ENCODE measurements at regions not wholly inside any gene's neighbourhood (a gene's known extent, or its start where the extent isn't known, plus 50 kb on each side); places are given as distances from the start of the nearest gene placed in this dataset.

DNA sequence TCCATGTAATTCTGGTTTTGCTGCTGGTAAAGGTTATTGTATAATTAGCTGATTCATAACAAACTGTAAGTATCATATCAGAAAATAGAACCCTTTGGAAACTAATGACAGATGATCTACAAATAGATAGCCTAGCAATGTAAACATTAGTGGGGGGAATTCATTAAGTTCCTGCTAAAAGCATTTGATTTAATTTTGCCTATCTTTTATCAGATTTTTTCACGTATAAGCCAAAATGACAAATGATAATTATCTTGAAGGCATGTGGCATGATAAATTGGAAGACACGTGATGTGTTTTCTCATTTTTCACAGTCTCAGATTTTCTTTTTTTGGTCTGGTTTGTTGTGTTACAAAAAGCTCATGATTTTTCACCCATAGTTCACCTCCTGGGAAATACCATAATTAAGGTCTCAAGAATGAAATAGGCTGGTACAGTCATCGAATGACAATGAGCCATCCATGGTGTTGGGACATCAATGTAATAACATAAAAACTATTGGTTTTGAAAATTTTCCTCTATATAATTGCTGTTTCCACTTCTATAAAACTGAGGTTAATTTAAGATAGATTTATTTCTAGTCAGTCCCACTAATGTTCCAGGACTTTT, 325.9 kb upstream of the TBL1XR1 start:
- peaks cover 35% of the 10 kb centered on the region for H3K4me1 Mint-ChIP-seq (ENCODE audit: unreplicated experiment)

DNA sequence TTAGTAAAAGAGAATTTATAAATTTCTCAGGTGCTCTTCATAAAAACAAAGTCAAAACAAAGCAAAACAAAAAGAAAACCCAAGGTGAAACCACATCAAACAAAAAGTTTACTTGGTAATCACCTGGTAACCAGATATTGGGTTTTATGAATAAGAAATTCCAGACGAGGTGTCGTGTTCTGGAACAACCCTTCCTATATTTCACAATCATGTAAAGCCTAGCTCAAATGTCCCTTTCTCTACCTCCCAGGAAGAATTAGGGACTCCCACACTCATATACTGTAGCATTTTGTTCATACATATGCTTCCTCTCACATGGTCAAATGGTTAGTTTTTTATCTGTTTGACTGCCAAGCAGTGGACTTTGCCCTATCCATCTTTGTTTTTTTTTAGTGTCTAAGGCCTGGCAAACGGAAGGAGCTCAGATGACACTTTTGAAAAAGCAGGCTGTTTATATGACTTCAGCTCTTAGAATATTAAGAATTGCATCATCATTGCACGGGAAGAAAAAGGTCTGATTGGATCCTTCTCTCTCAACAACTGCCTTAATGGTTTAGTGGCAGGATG, 326.7 kb upstream of the TBL1XR1 start:
- H3K27me3 Mint-ChIP-seq (ENCODE audit: unreplicated experiment) = no peaks in the 10 kb centered on the region
- no peak overlapping the region for H3K4me3 Mint-ChIP-seq (ENCODE audit: unreplicated experiment)
- peak overlapping the region; percentile 51 for H3K27ac Mint-ChIP-seq (ENCODE audit: unreplicated experiment)
- peaks cover 36% of the 10 kb centered on the region for H3K4me1 Mint-ChIP-seq (ENCODE audit: unreplicated experiment)
- no peaks in the 10 kb centered on the region for H3K36me3 Mint-ChIP-seq (ENCODE audit: unreplicated experiment)
- no peak for DNase-seq (ENCODE audit: extremely low spot score, unreplicated experiment)
- TF ChIP-seq, protein P1, sequence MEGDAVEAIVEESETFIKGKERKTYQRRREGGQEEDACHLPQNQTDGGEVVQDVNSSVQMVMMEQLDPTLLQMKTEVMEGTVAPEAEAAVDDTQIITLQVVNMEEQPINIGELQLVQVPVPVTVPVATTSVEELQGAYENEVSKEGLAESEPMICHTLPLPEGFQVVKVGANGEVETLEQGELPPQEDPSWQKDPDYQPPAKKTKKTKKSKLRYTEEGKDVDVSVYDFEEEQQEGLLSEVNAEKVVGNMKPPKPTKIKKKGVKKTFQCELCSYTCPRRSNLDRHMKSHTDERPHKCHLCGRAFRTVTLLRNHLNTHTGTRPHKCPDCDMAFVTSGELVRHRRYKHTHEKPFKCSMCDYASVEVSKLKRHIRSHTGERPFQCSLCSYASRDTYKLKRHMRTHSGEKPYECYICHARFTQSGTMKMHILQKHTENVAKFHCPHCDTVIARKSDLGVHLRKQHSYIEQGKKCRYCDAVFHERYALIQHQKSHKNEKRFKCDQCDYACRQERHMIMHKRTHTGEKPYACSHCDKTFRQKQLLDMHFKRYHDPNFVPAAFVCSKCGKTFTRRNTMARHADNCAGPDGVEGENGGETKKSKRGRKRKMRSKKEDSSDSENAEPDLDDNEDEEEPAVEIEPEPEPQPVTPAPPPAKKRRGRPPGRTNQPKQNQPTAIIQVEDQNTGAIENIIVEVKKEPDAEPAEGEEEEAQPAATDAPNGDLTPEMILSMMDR (IDR thresholded peaks at IDR 0.05) = no peak
- H3K9me3 Mint-ChIP-seq (ENCODE audit: unreplicated experiment) = peaks cover 4% of the 10 kb centered on the region

More for the DNA sequence above, 325.9 kb upstream of the TBL1XR1 start:
- no peak for DNase-seq (ENCODE audit: extremely low spot score, unreplicated experiment)
- Mint-ChIP-seq H3K27me3 (ENCODE audit: unreplicated experiment) (no peaks in the 10 kb centered on the region), H3K27ac (ENCODE audit: unreplicated experiment) (no peak overlapping the region), H3K36me3 (ENCODE audit: unreplicated experiment) (no peaks in the 10 kb centered on the region), H3K9me3 (ENCODE audit: unreplicated experiment) (peaks cover 4% of the 10 kb centered on the region), H3K4me3 (ENCODE audit: unreplicated experiment) (no peak overlapping the region)
- TF ChIP-seq, protein P1 (IDR thresholded peaks at IDR 0.05) = no peak

DNA sequence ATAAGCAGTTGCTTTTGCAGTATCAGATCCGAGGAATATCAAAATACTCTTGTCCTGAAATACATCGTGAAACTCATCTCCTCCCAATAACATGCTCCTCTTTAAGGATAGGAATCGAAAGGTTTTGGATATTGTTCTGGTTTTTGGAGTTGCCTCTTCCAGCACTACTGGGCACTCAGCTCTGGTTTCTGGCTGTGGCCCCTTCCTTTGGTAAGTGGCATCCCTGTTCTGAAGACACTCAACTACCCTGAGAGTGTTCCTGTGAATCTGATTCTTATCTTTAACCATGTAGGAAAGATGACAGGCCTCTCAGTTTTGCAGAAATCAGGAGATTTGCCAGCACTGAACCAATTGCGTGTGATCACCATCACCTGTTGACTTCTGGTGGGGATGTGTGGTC, 327.5 kb upstream of the TBL1XR1 start:
- Mint-ChIP-seq H3K27ac (ENCODE audit: unreplicated experiment) (no peak overlapping the region), H3K4me1 (ENCODE audit: unreplicated experiment) (peaks cover 40% of the 10 kb centered on the region), H3K27me3 (ENCODE audit: unreplicated experiment) (no peaks in the 10 kb centered on the region), H3K4me3 (ENCODE audit: unreplicated experiment) (no peak overlapping the region), H3K36me3 (ENCODE audit: unreplicated experiment) (no peaks in the 10 kb centered on the region), H3K9me3 (ENCODE audit: unreplicated experiment) (peaks cover 4% of the 10 kb centered on the region)
- TF ChIP-seq, protein P1 (IDR thresholded peaks at IDR 0.05) = no peak
- DNase-seq (ENCODE audit: extremely low spot score, unreplicated experiment) = no peak

DNA sequence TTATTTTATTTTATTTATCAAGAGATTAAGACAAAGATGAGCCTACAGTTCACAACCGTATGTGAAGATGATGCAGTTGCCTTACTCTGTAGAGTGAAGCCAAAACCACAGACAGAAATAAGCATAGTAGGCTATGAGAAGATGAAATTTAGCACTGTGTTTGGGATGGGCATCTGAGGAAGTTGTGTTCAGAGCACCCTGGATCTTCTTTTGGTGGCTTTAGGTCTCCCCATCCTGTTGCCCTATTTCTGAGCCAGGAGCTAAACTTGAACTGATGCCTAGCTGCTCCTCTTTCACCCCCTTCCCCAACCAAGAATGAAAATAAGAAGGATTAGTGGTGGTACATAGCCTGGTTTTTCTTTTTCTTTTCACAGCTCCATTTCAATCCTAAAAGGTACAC, 328.1 kb upstream of the TBL1XR1 start:
- Mint-ChIP-seq H3K4me1 (ENCODE audit: unreplicated experiment) (peaks cover 46% of the 10 kb centered on the region), H3K27me3 (ENCODE audit: unreplicated experiment) (no peaks in the 10 kb centered on the region), H3K36me3 (ENCODE audit: unreplicated experiment) (no peaks in the 10 kb centered on the region), H3K4me3 (ENCODE audit: unreplicated experiment) (no peak overlapping the region), H3K27ac (ENCODE audit: unreplicated experiment) (no peak overlapping the region), H3K9me3 (ENCODE audit: unreplicated experiment) (peaks cover 4% of the 10 kb centered on the region)
- DNase-seq (ENCODE audit: extremely low spot score, unreplicated experiment) = no peak
- TF ChIP-seq, protein P1 (IDR thresholded peaks at IDR 0.05) = no peak

DNA sequence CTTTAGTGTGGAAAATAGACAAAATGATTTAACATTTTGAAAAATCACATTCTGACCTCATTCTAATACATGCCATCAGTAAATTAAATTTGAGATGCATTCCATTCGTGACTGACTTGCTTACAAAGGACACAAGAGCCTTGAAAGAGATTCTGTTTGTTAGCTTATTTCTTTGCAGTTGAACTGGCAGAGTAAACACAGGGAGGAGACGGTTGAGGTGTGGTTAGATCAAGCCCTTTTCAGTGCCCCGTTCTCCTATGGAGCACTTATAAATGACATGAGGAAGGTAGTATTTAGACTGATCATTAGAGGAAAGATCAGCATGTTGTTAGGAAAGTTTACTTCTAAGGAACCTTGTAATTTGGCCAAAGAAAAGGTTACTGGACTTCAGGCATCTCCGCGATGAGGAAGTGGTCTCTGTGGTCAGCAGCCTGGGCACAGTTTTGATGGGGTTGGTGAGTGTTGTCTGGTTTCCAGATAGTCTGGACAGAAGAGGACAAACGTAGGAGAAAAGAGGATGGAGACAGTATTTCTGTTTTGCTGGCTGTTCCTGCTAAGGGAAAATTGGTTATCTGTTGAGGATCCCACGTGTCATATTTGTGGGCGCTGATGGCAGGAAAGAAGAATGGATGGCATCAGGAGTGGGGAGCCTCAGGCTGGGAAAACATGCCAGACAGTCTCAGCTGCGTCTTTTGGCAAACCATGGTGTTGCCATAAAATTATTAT, 328.9 kb upstream of the TBL1XR1 start:
- Mint-ChIP-seq H3K4me1 (ENCODE audit: unreplicated experiment) (peaks cover 50% of the 10 kb centered on the region), H3K9me3 (ENCODE audit: unreplicated experiment) (peaks cover 4% of the 10 kb centered on the region), H3K36me3 (ENCODE audit: unreplicated experiment) (no peaks in the 10 kb centered on the region), H3K27me3 (ENCODE audit: unreplicated experiment) (no peaks in the 10 kb centered on the region), H3K27ac (ENCODE audit: unreplicated experiment) (peak overlapping the region; percentile 43), H3K4me3 (ENCODE audit: unreplicated experiment) (no peak overlapping the region)
- DNase-seq (ENCODE audit: extremely low spot score, unreplicated experiment) = no peak
- TF ChIP-seq, protein P1 (IDR thresholded peaks at IDR 0.05) = no peak
